OCI-LY7 (cell line): ENCODE measurements at regions not wholly inside any gene's neighbourhood (a gene's known extent, or its start where the extent isn't known, plus 50 kb on each side); places are given as distances from the start of the nearest gene placed in this dataset.

Source experiments
- BruUV-seq: library from RNA; stranded (reverse); fragments of 400-500 nt; replicated peaks from 2 replicates; lab custom pipeline; 2021; lab: Mats Ljungman, UMichigan
- CTCF ChIA-PET: fragments of 300-600 bp; sonication (Branson Sonifier 250); formaldehyde crosslinking; loops from one replicate; lab custom pipeline; 2022; ENCODE audit warnings: antibody characterized with exemption; ENCODE audit not compliant: unreplicated experiment; lab: Charles Lee
- POLR2A ChIA-PET: fragments of 300-600 bp; sonication (Branson Sonifier 250); formaldehyde crosslinking; loops from one replicate; lab custom pipeline; 2022; ENCODE audit warnings: antibody characterized with exemption; lab: Charles Lee
- DNase-seq: peaks from one replicate; pipeline ENCODE4 v3.0.0-alpha.2; 2015; ENCODE audit warnings: low spot score
- H2AFZ ChIP-seq: fragments of 200-600 bp; sonication (generic), shearing (Covaris generic); 2 replicates; pipeline ENCODE4 v1.6.1; 2014; ENCODE audit warnings: mild to moderate bottlenecking, antibody characterized with exemption, low read length, moderate library complexity
- H3K27ac ChIP-seq: fragments of 200-600 bp; sonication (generic); 2 replicates; pipeline ENCODE4 v1.5.1; 2014; ENCODE audit warnings: mixed run types, low read depth, mild to moderate bottlenecking, moderate library complexity, low read length, inconsistent platforms; ENCODE audit not compliant: poor library complexity, severe bottlenecking
- H3K36me3 ChIP-seq: fragments of 200-600 bp; sonication (generic); 2 replicates; pipeline ENCODE4 v1.6.1; 2014; ENCODE audit warnings: mild to moderate bottlenecking, antibody characterized with exemption, low read length, moderate library complexity, mixed read lengths; ENCODE audit not compliant: insufficient read depth
- H3K4me1 ChIP-seq: fragments of 200-600 bp; sonication (generic); 2 replicates; pipeline ENCODE4 v1.5.1; 2014; ENCODE audit warnings: mild to moderate bottlenecking, low read length; ENCODE audit not compliant: insufficient read depth, poor library complexity, severe bottlenecking
- H3K4me2 ChIP-seq: fragments of 200-600 bp; sonication (generic); 2 replicates; pipeline ENCODE4 v1.6.1; 2014; ENCODE audit warnings: mild to moderate bottlenecking, low read length
- H3K4me3 ChIP-seq: fragments of 200-600 bp; sonication (generic); 2 replicates; pipeline ENCODE4 v1.5.1; 2014; ENCODE audit warnings: mild to moderate bottlenecking, low read depth, low read length; ENCODE audit not compliant: poor library complexity, severe bottlenecking
- H3K79me2 ChIP-seq: fragments of 200-600 bp; sonication (generic); 2 replicates; pipeline ENCODE4 v1.6.1; 2016; ENCODE audit warnings: low read depth, mild to moderate bottlenecking, low read length, moderate library complexity, mixed read lengths; ENCODE audit not compliant: insufficient read depth
- H3K9me2 ChIP-seq: fragments of 200-600 bp; sonication (generic); 2 replicates; pipeline ENCODE4 v1.6.1; 2016; ENCODE audit warnings: mild to moderate bottlenecking, low read length, mixed read lengths; ENCODE audit not compliant: insufficient read depth
- H3K9me3 ChIP-seq: fragments of 200-600 bp; sonication (generic); 2 replicates; pipeline ENCODE4 v1.6.1; 2014; ENCODE audit warnings: mild to moderate bottlenecking, mixed run types, low read length, mixed read lengths
- H4K20me1 ChIP-seq: fragments of 200-600 bp; sonication (generic); 2 replicates; pipeline ENCODE4 v1.6.1; 2014; ENCODE audit warnings: mild to moderate bottlenecking, antibody characterized with exemption, low read length, moderate library complexity, mixed read lengths; ENCODE audit not compliant: insufficient read depth
- EZH2phosphoT487 ChIP-seq: fragments of 200-600 bp; sonication (generic); IDR thresholded peaks from 2 replicates; pipeline ENCODE4 v1.6.1; 2018; ENCODE audit warnings: low read depth, borderline replicate concordance, mild to moderate bottlenecking, mixed run types, antibody characterized with exemption, low read length, moderate library complexity, mixed read lengths
- intact Hi-C: fragments of 100-400 bp; cut with micrococcal nuclease; formaldehyde crosslinking; loops from one replicate; pipeline ENCODE4 v1.10.0; 2022; ENCODE audit not compliant: unreplicated experiment
- TF ChIP-seq, protein P1 (sequence below): fragments of 200-600 bp; sonication (generic); conservative IDR thresholded peaks from 2 replicates; pipeline ENCODE4 v1.5.1; 2014; ENCODE audit warnings: mild to moderate bottlenecking, antibody characterized with exemption, low read length, moderate library complexity, mixed read lengths

- Histone ChIP-seq H3K36me3 (no peaks in the 10 kb centered on the region), H2AFZ (peak overlapping the region; percentile 87), H3K9me3 (no peaks in the 10 kb centered on the region), H3K79me2 (no peaks in the 10 kb centered on the region), H3K4me2 (peak overlapping the region; percentile 49), H3K9me2 (no peaks in the 10 kb centered on the region), H3K27ac (peak overlapping the region; percentile 51), H3K4me1 (peaks cover 24% of the 10 kb centered on the region), H3K4me3 (peak overlapping the region; percentile 20), H4K20me1 (no peaks in the 10 kb centered on the region)
- TF ChIP-seq EZH2phosphoT487: no peak
- TF ChIP-seq, protein P1, sequence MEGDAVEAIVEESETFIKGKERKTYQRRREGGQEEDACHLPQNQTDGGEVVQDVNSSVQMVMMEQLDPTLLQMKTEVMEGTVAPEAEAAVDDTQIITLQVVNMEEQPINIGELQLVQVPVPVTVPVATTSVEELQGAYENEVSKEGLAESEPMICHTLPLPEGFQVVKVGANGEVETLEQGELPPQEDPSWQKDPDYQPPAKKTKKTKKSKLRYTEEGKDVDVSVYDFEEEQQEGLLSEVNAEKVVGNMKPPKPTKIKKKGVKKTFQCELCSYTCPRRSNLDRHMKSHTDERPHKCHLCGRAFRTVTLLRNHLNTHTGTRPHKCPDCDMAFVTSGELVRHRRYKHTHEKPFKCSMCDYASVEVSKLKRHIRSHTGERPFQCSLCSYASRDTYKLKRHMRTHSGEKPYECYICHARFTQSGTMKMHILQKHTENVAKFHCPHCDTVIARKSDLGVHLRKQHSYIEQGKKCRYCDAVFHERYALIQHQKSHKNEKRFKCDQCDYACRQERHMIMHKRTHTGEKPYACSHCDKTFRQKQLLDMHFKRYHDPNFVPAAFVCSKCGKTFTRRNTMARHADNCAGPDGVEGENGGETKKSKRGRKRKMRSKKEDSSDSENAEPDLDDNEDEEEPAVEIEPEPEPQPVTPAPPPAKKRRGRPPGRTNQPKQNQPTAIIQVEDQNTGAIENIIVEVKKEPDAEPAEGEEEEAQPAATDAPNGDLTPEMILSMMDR: no peak
- ChIA-PET CTCF (no interaction called here), POLR2A (interaction anchor here (0.6 to 3.0 kb wide), 9 partner anchors 11 to 660 kb away, joined by 3 to 13 read pairs (median 4); no protein-coding TSS in a partner anchor)
- intact Hi-C loops: no loop called here
- DNase-seq: peak; percentile 46
- BruUV-seq: no TSS peak
Measured at GRCh38 chr11:87972133-87972532, 203.1 kb downstream of the RAB38 start.

DNA sequence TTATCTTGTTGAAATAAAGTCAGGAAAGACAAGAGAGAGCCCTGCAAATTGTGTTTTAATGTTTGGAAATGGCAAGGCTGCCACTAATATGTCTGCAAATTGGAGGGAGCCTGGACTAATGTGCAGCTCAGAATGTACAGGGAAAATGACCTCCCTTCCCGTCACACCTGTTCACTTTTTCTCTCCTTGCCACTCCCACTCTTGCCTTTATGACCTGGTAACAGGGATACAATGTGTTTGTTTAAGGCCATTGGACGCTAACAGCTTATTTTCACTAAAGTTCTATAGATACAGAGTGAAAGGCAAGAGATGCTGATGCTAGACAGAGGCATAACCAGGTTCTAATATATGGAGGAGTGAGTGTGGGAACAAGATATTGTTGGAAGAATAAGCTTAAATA is 203.9 kb downstream of the RAB38 start:
- H3K4me2 ChIP-seq: peak overlapping the region; percentile 49; the same call in 1 of the 2 replicates
- peak overlapping the region; percentile 87; the same call in 1 of the 2 replicates for H2AFZ ChIP-seq
- ChIA-PET POLR2A (interaction anchor here (0.6 to 3.0 kb wide), 11 partner anchors 9 to 575 kb away, joined by 3 to 13 read pairs (median 4); no protein-coding TSS in a partner anchor), CTCF (no interaction called here)
- no peaks in the 10 kb centered on the region for H3K9me3 ChIP-seq
- DNase-seq: no peak
- H3K4me1 ChIP-seq: peaks cover 24% of the 10 kb centered on the region
- H4K20me1 ChIP-seq: no peaks in the 10 kb centered on the region
- H3K27ac ChIP-seq: peak overlapping the region; percentile 51
- no peaks in the 10 kb centered on the region for H3K36me3 ChIP-seq
- TF ChIP-seq, protein P1: no peak
- TF ChIP-seq EZH2phosphoT487: no peak
- H3K9me2 ChIP-seq: no peaks in the 10 kb centered on the region
- BruUV-seq: no TSS peak
- no peaks in the 10 kb centered on the region for H3K79me2 ChIP-seq
- no peak overlapping the region for H3K4me3 ChIP-seq
- intact Hi-C loops: no loop called here

DNA sequence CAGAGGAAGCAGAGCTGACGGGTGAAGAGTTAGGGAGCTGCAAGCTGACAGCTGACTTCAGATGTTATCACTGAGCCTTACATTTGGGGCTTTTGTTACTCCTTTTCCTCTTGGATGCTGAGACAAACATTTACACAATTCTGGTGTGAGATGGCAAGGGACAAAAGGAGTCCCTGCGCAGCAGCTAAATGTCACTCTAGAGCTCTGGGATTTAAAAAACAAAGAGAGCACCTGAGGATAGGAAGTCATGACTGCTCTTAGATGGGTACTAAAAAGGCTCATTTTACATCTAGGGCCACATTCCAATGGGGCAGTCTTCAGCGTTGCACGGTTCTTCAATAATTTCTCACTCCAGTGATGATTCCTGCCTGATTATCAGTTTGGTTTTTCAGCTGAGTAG is 204.5 kb downstream of the RAB38 start:
- Histone ChIP-seq H3K4me1 (peaks cover 24% of the 10 kb centered on the region), H4K20me1 (no peaks in the 10 kb centered on the region), H3K4me2 (no peak overlapping the region), H3K36me3 (no peaks in the 10 kb centered on the region), H2AFZ (peak overlapping the region; percentile 87; the same call in 1 of the 2 replicates), H3K27ac (no peak overlapping the region), H3K9me2 (no peaks in the 10 kb centered on the region), H3K79me2 (no peaks in the 10 kb centered on the region), H3K9me3 (no peaks in the 10 kb centered on the region), H3K4me3 (no peak overlapping the region)
- no TSS peak for BruUV-seq
- TF ChIP-seq, protein P1: no peak
- no peak for TF ChIP-seq EZH2phosphoT487
- intact Hi-C loops: no loop called here
- no peak for DNase-seq
- POLR2A ChIA-PET: interaction anchor here (0.6 to 3.0 kb wide), 5 partner anchors 10 to 522 kb away, joined by 3 to 13 read pairs (median 5); no protein-coding TSS in a partner anchor
- CTCF ChIA-PET: no interaction called here
